ENCODE measurements at regions not wholly inside any gene's neighbourhood (a gene's known extent, or its start where the extent isn't known, plus 50 kb on each side); places are given as distances from the start of the nearest gene placed in this dataset.

DNA sequence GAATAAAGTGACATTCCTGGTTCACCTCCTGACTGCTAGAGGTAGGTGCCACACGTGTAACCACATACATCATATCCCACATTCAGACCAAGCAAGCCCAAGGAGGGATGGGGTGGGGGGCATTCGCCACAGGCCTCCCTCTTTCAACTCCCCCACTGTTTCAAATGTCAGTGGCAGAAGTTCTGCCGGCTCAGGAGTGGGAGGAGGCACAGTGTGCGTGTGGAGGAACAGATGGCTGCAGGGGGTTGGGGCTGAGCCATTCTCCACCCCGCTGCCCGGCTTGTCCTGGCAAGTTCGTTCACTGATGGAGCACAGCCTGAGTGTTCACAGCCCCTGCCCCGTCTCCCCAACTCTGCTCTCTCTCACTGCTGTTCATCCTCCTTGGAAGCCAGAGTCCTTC is 75.4 kb upstream of the TANC1 start:
- no peak for DNase-seq (ENCODE audit: low read depth, low spot score)

DNA sequence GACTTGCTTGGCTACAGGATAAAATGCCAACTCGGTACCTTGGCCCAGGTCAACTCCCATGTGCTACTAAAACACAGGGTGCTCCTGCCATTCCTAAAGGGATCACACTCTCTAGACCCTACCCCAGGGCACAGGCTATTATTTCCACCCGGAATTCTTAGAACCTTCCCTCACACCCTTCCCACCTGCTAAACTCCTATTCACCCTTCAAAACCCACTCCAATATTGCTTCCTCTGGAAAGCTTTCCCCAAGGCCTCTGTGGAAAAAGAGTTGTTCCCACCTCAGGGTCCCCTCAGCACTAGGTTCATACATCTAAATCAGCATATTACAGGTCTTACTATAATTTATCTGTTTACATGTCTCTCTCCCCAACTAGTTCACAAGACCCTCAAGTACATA is 75.0 kb upstream of the TANC1 start:
- Histone ChIP-seq H3K9ac (replicated peaks; ENCODE audit: extremely low read depth, insufficient read depth, low read length) (no peak overlapping the region), H4K20me1 (replicated peaks; ENCODE audit: control insufficient read depth, extremely low read depth, insufficient read depth, low read length) (no peaks in the 10 kb centered on the region), H3K9me1 (replicated peaks; ENCODE audit: control insufficient read depth, extremely low read depth, insufficient read depth, low read length) (no peaks in the 10 kb centered on the region), H3K27ac (ENCODE audit: insufficient read depth, low read depth, low read length) (no peak overlapping the region), H3K4me2 (ENCODE audit: insufficient read depth, low read length) (no peak overlapping the region), H3K79me2 (ENCODE audit: control insufficient read depth, insufficient read depth, low read length) (no peaks in the 10 kb centered on the region), H2AFZ (ENCODE audit: low read depth, low read length) (no peak overlapping the region), H3K27me3 (ENCODE audit: control insufficient read depth in 2 of 2, insufficient read depth in 2 of 2, low read length in 2 of 2) (no peaks in the 10 kb centered on the region), H3K9me3 (replicated peaks; ENCODE audit: control insufficient read depth, insufficient read depth, low read length) (no peaks in the 10 kb centered on the region), H3K4me3 (replicated peaks in 1 of 3; ENCODE audit: insufficient read depth in 1 of 3, low read depth in 1 of 3, low read length in 3 of 3) (no peak overlapping the region), H3K36me3 (ENCODE audit: control insufficient read depth in 2 of 2, extremely low read depth in 1 of 2, insufficient read depth in 2 of 2, low read length in 2 of 2) (no peaks in the 10 kb centered on the region), H3K4me1 (ENCODE audit: control insufficient read depth, extremely low read depth, insufficient read depth, low read length) (no peaks in the 10 kb centered on the region)
- ChIA-PET POLR2A (no interaction called here), CTCF (no interaction called here)
- no peak for DNase-seq (ENCODE audit: low read depth, low spot score)
- no peak for FAIRE-seq
- BruUV-seq (replicated peaks), result no TSS peak
- dilution Hi-C loops (cut with MboI; ENCODE audit: extremely low pct_ligation_motif_present, low sequenced_read_pairs) (no loop called here), intact Hi-C loops (cut with micrococcal nuclease) (no loop called here)
- no peak for TF ChIP-seq POLR2AphosphoS5 (IDR thresholded peaks at IDR 0.05; ENCODE audit: insufficient read depth, low read depth, low read length)
- no peak for TF ChIP-seq FOS (IDR thresholded peaks at IDR 0.05; ENCODE audit: borderline replicate concordance, insufficient read depth, low read length)

More for the DNA sequence above, 75.4 kb upstream of the TANC1 start:
- Histone ChIP-seq H3K9me3 (replicated peaks; ENCODE audit: control insufficient read depth, insufficient read depth, low read length) (no peaks in the 10 kb centered on the region), H3K27me3 (ENCODE audit: control insufficient read depth in 2 of 2, insufficient read depth in 2 of 2, low read length in 2 of 2) (no peaks in the 10 kb centered on the region), H3K9me1 (replicated peaks; ENCODE audit: control insufficient read depth, extremely low read depth, insufficient read depth, low read length) (no peaks in the 10 kb centered on the region), H2AFZ (ENCODE audit: low read depth, low read length) (no peak overlapping the region), H3K9ac (replicated peaks; ENCODE audit: extremely low read depth, insufficient read depth, low read length) (no peak overlapping the region), H3K4me3 (replicated peaks in 1 of 3; ENCODE audit: insufficient read depth in 1 of 3, low read depth in 1 of 3, low read length in 3 of 3) (no peak overlapping the region), H3K36me3 (ENCODE audit: control insufficient read depth in 2 of 2, extremely low read depth in 1 of 2, insufficient read depth in 2 of 2, low read length in 2 of 2) (no peaks in the 10 kb centered on the region), H3K4me2 (ENCODE audit: insufficient read depth, low read length) (no peak overlapping the region), H3K79me2 (ENCODE audit: control insufficient read depth, insufficient read depth, low read length) (no peaks in the 10 kb centered on the region), H3K4me1 (ENCODE audit: control insufficient read depth, extremely low read depth, insufficient read depth, low read length) (no peaks in the 10 kb centered on the region), H4K20me1 (replicated peaks; ENCODE audit: control insufficient read depth, extremely low read depth, insufficient read depth, low read length) (no peaks in the 10 kb centered on the region), H3K27ac (ENCODE audit: insufficient read depth, low read depth, low read length) (no peak overlapping the region)
- no peak for TF ChIP-seq MYC (IDR thresholded peaks at IDR 0.05; ENCODE audit: low read depth, low read length)
- TF ChIP-seq FOS (IDR thresholded peaks at IDR 0.05; ENCODE audit: borderline replicate concordance, insufficient read depth, low read length), result no peak
- no peak for TF ChIP-seq POLR2A (IDR thresholded peaks at IDR 0.05; ENCODE audit: low read depth, low read length)
- no peak for TF ChIP-seq GATA2 (IDR thresholded peaks at IDR 0.05; ENCODE audit: insufficient read depth, insufficient read length, low read depth, low read length)
- TF ChIP-seq, protein P1, sequence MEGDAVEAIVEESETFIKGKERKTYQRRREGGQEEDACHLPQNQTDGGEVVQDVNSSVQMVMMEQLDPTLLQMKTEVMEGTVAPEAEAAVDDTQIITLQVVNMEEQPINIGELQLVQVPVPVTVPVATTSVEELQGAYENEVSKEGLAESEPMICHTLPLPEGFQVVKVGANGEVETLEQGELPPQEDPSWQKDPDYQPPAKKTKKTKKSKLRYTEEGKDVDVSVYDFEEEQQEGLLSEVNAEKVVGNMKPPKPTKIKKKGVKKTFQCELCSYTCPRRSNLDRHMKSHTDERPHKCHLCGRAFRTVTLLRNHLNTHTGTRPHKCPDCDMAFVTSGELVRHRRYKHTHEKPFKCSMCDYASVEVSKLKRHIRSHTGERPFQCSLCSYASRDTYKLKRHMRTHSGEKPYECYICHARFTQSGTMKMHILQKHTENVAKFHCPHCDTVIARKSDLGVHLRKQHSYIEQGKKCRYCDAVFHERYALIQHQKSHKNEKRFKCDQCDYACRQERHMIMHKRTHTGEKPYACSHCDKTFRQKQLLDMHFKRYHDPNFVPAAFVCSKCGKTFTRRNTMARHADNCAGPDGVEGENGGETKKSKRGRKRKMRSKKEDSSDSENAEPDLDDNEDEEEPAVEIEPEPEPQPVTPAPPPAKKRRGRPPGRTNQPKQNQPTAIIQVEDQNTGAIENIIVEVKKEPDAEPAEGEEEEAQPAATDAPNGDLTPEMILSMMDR (IDR thresholded peaks at IDR 0.05; ENCODE audit: extremely low read depth in 1 of 2, insufficient read depth in 1 of 2, low read depth in 1 of 2, low read length in 2 of 2), result no peak
- no TSS peak for BruUV-seq (replicated peaks)
- POLR2A ChIA-PET, result no interaction called here
- FAIRE-seq, result no peak
- intact Hi-C loops (cut with micrococcal nuclease), result no loop called here
- CTCF ChIA-PET, result no interaction called here
- dilution Hi-C loops (cut with MboI; ENCODE audit: extremely low pct_ligation_motif_present, low sequenced_read_pairs), result no loop called here

Data from endothelial cell of umbilical vein (primary cell).